ENCODE measurements at regions not wholly inside any gene's neighbourhood (a gene's known extent, or its start where the extent isn't known, plus 50 kb on each side); places are given as distances from the start of the nearest gene placed in this dataset.
"Not testable (repeated sequence)": the region's sequence is repeated elsewhere in the genome, so short reads cannot be mapped to it uniquely, and the experiment has no call there.

DNA sequence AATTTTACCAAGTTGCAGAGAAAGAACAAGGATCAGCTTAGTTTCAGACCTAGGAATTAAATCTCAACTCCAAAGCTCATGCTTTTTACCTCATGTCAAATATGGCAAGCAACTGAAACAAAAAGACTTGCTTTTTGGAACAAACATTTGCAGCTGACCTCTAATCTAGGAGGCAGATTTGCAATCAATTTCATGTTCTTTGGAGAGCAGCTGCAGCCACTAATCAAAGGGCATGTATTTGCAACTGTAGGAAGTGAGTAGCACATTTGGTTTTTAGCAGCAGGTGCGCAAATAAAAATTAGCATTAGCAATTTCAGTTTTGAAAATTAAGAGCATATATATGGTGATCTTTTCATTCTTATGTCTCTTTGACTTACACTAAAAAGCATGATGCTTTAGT is 459.3 kb upstream of the SLC10A2 start:
- DNase-seq (ENCODE audit: low spot score): no peak

DNA sequence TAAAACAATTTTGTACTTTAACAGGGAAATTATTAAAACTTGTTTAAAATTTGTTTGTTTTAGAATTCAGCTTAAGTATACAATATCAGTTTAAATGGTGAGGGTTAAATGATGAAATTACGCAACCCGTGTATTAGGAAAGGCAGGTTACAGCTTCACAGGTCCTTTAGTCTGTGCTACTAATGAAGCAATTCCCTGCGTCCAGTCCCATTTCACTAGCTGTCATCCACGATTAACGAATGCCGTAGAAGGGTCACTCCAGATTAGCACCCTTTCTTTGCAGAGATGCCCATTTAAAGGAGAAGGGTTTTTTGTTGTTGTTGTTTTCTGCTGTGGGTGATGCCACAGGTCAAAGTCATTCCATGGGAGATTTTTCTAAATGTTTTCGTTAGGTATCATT is 457.6 kb upstream of the SLC10A2 start:
- DNase-seq (ENCODE audit: low spot score): no peak

- no peak for DNase-seq (ENCODE audit: low spot score)
These were observed 455.3 kb upstream of the SLC10A2 start for GRCh38 chr13:103521532-103521931.

GRCh38 chr13:103517768-103518102 is 451.5 kb upstream of the SLC10A2 start:
- DNase-seq (ENCODE audit: low spot score): no peak

GRCh38 chr13:103517066-103517767 is 451.0 kb upstream of the SLC10A2 start:
- no peak for DNase-seq (ENCODE audit: low spot score)

DNA sequence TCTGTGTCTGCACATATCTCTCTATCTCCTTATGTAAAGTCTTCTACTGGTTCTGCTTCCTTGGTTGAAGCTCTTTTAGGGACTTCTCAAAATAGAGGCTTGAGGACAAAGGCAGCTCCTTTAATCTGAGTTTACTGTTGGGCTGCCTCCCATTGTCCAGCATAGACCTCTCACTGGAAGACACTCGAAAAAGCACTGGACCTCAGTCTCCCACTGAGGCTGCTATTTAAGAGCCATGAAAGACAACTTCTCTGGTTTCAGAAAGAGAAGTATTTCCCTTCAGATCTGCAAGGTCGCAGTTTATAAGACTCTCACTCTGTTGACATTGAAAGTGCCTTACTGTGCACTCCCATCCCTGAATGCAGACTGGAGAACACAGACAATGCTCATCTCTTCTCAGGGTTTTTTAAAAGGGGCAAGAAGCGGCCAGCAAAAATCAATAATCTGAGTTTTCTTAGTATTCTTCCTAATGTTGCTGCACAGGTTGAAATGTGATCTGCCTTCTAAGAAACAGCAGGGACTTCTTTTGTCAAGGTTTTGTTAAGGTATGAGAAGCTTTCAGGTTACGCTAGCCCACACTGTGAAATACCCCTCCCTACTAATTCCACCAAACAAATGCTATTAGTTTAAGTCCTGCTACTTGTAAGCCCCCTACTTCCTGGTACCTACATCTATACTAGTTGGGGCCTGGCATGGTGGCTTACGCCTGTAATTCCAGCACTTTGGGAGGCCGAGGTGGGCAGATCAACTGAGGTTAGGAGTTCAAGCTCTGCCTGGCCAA is 450.0 kb upstream of the SLC10A2 start:
- no peak for DNase-seq (ENCODE audit: low spot score)

DNA sequence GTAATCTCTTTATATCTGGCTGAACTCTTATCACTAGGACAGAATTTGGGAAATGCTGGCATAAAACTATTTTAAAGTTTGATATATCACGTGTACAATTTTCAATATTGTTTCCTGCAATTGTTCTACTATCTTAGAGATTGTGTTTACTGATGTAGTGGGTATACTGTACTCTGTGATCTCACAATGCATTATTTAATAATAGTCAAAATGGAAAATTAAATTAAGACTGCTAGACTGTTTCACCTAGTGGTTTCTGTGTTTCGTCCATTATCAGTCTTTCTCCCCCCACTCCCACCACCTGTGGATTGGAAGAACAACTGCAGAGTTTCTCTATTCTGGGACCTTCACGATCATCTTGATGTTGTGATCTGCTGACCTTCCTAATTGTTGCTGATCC is 449.2 kb upstream of the SLC10A2 start:
- DNase-seq (ENCODE audit: low spot score): no peak

GRCh38 chr13:103514619-103515018 is 448.4 kb upstream of the SLC10A2 start:
- no peak for DNase-seq (ENCODE audit: low spot score)

DNA sequence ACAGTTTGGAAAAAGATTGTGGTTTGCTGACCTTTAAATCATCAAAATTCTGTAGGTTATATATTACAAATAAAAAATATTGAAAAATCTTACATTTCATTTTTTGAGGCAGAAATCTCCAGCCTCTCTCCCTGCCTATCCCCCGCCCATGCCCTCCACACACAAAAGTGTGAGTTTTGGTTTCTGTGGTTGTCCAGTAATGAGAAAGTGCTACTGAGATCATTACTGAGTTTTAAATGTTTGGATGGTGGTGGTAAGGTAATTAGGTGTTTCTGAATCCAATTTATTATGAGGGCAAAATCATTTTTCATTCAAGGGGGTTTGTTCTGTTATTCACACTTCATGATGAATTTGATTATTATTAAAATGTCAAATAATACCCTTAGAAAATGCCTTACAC is 448.0 kb upstream of the SLC10A2 start:
- no peak for DNase-seq (ENCODE audit: low spot score)

GRCh38 chr13:103510007-103510535 is 443.9 kb upstream of the SLC10A2 start:
- no peak for DNase-seq (ENCODE audit: low spot score)

DNA sequence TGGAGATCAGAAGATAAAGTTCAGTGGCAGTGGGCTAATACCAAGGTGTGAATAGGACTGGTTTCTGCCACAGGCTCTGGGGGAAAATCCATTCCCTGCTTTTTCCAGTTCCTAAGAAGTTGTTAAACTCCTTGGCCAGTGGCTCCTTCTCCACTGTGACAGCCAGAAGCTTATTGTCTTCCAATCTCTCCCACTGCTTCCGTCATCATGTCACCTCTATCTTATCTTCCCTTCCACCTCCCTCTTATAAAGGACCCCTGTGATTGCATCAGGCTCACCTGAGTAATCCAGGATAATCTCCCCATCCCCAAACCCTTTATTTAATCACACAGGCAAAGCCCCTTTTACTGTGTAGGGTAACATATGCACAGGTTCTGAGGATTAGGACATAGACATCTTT is 431.2 kb upstream of the SLC10A2 start:
- no peak for DNase-seq (ENCODE audit: low spot score)

DNA sequence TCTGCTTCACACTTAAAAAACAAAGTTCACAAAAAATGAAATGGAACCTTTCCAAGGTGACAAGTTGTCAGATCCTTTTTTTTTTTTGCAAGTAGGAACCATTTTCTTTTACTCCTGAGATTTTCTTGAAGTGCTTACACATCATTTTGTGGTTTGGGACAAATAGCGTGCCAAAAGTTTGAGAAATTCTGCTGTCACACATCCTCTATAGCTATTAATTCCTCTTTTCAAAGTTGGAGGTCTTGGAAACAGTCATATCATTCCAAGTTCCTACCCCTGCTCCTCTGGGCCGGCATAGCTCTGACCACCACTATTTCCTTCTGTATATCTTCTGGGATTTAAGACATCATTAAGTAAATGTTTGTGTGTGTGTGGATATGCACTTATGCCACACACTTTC is 421.6 kb upstream of the SLC10A2 start:
- no peak for DNase-seq (ENCODE audit: low spot score)

- DNase-seq (ENCODE audit: low spot score): no peak
These were observed 406.9 kb upstream of the SLC10A2 start for GRCh38 chr13:103473081-103473480.

DNA sequence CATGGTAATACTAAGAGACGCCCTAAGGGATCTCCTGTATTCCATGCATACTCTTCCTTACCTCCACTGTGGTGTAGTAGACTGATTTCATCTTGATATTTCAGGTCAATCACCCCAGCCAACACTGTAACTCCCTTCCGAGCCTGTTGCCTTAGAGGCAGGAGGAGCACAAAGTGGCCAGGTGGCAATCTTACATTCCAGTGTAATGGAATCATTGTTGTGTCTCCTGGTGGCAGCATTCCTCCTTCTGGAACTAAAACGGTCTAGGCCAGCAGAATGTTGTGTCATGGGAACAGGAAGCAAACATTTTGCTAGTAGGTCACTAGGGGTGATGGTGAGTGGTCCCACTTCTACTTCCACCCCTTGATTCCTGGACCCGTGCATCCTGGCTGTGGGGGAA is 405.7 kb upstream of the SLC10A2 start:
- no peak for DNase-seq (ENCODE audit: low spot score)

- DNase-seq (ENCODE audit: low spot score): no peak
These were observed 403.6 kb upstream of the SLC10A2 start for GRCh38 chr13:103469771-103470170.

GRCh38 chr13:103466761-103467160 is 400.5 kb upstream of the SLC10A2 start:
- no peak for DNase-seq (ENCODE audit: low spot score)

DNA sequence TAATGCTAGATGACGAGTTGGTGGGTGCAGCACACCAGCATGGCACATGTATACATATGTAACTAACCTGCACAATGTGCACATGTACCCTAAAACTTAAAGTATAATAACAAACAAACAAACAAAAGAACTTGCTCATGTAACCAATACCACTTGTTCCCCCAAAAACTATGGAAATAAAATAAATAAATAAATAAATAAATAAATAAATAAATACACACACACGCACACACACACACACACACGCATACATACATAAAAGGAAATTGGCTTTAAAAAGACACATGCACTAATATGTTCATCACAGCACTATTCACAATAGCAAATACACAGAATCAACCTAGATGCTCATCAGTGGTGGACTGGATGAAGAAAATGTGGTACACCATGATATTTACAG is 394.0 kb upstream of the SLC10A2 start:
- not testable (repeated sequence) for DNase-seq (ENCODE audit: low spot score)

- not testable (repeated sequence) for DNase-seq (ENCODE audit: low spot score)
These were observed 390.8 kb upstream of the SLC10A2 start for GRCh38 chr13:103457050-103457449.

GRCh38 chr13:103451656-103452055 is 385.4 kb upstream of the SLC10A2 start:
- DNase-seq (ENCODE audit: low spot score): no peak

GRCh38 chr13:103443604-103444003 is 377.4 kb upstream of the SLC10A2 start:
- no peak for DNase-seq (ENCODE audit: low spot score)

GRCh38 chr13:103437651-103438050 is 371.4 kb upstream of the SLC10A2 start:
- DNase-seq (ENCODE audit: low spot score): no peak

DNA sequence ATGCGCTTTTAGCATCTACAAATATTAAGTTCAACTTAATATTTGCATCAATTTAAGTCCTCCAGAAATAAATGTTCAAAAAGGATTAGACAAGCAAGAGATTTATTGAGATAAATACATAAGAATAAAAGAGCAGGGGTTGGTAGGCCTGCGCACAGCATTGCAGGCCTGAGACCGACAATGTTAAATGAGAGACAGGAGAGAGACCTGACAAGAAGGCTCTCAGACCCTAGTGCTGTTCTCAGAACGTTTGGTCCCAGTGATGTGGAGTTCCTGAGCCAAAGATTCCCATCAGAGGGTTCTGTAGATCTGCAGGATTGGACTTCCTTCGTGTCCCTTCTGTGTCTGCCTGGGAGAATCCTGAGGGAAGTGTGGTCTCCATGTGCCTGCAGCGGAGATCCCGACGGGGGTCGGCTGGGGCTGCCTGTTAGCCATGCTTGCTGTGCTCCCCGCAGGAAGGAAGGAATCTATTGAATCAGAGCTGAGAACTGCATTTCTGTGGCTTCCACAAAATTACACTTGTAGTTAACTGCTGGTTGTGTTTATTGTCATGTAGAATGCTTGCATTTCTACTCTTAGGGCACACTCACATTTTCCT is 369.9 kb upstream of the SLC10A2 start:
- no peak for DNase-seq (ENCODE audit: low spot score)

- no peak for DNase-seq (ENCODE audit: low spot score)
These were observed 365.6 kb upstream of the SLC10A2 start for GRCh38 chr13:103431856-103432255.

Measured in SW480 (cell line).